A172 (cell line): ENCODE measurements at regions not wholly inside any gene's neighbourhood (a gene's known extent, or its start where the extent isn't known, plus 50 kb on each side); places are given as distances from the start of the nearest gene placed in this dataset.

ENCODE experiments used
- DNase-seq: peaks from one replicate; pipeline ENCODE4 v3.0.0-alpha.2; 2015; ENCODE audit warnings: low spot score

DNA sequence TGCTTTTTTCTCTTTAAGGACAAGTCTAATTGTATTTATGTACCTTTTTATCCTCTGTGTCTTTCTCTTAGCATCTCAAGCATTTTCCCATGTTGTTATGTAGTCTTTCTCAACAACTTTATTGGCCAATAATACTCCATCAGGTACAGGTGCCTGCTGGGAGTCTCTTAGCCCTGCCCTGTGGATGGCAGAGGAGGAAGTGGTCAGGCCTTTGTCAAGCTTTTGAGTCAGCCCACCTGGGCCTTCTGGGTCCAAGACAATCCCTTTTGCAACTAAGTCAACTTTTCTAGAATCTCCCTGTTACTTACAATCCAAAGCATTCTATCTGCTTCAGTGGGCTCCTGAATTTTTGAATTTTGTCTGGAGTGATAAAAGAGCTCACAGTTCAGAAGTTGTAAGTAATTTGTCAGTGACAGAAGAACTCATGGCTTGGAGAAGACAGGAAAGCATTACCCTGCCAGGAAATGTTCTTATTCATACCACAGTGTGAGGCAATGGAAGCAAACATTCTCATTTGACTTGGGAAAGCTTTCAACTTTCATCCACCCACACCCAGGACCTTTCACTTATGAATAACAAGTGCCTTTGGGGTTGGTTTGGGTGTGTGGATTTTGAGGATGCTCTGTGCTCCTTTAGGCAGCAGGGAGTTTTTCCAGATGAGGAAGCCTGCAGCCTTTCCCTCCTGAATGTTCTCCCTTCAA lies 200.0 kb upstream of the S1PR3 start:
- no peak for DNase-seq

DNA sequence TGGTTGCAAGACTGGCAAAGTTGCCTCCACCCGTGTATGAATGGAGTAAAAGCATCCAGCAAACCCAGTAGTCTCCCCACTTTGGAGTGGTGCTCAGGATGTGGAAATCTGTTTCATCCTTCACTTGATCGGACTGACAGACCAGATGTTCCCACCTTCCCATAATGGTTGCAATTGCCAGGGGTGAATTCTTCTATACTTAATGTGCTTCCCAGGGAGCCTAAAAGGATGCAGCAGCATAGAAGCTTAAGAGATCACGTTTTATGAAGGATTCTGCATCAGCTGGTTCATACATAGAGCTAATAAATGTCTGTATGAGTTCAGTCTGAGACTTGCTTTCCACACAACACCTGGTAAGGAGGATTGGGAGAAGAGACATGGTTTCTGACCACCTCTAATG lies 198.8 kb upstream of the S1PR3 start:
- DNase-seq = no peak

DNA sequence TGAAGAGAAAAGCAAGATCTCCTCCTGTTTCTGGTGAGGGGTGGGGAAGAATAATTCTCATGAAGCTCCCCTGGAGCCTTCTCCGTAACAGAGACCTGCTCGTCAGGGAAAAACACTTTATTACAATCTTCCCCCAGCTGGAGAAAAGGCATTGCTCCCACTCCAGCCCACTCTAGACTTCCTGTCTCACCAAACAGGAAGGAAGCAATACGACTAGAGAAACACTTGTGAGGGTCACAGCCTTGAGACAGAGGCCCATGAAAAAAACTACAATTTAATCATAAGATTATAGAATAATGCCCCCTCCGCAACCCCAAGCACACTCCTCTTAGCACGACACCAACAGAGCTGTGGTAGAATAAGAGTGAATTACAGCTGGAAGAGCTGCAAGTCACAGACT lies 197.2 kb upstream of the S1PR3 start:
- DNase-seq = no peak

DNA sequence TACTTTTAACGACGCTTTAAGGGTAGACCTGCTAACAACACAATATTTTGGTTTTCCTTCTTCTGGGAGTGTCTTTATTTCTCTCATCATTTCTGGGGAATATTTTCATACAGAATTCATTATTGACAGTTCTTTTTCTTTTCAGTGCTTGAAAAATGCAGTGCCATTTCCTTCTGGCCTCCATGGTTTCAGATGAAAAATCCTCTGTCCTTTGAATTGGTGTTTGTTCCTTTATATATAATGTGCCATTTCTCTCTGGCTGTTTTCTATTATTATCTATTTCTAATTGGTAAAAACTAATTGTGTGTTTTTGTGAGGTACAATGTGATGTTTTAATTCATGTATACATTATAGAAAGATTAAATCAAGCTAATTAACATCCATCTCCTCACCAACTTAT lies 194.3 kb upstream of the S1PR3 start:
- no peak for DNase-seq

DNA sequence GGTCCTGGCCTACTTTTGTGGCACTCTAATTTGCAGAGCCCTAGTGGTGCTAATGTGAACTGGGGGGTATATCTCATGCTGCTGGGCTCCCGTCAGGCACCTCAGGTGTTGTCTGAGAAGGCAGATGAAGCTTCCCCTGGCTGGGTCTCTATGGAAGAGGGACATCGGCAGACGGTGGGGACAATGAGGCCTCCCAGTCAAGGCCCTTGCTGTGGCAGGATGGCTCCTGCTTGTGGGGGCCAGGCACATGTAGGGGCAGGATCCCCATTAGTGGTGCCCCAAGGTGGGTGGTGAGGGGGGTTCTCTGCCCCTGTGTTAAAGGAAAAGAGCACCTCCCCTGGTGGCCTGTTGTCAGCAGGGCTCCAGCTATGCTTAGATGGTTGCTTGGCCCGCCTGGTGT lies 192.8 kb upstream of the S1PR3 start:
- no peak for DNase-seq

DNA sequence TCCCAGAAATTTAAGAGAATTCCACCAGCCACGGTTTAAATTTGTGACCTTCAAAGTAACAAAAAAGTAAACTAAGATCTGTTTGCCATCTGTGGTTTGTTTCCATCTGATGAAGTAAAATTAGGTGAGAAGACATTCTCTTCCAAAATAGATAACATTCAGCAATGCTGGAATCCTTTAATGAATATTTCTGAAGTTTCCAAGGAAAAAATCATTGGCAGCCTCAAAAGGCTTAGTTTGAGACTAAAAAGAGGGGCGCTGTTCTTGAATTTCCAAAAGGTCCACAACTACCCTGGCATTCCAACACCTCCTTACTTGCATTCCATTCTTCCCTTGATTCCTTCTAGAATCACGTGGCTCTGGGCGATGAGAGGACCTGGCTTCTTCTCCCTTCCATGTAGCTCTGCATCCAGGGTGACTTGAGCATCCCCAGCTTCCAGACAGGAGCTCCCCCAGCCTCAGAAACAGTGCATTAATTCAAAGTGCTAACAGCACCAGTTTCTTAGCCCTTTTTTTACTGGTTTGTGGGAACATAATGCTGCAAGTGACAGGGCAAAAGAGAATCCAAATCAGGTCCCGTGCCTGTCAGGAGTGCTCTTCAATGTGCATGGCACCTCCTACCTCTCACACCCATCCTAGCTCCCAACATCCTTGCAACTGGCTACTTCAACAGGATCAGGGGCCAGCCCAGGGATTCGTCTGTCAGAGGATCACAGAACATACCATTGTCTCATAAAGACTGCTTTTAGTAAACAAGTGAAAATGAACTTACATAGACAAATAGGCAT lies 191.5 kb upstream of the S1PR3 start:
- DNase-seq = no peak

DNA sequence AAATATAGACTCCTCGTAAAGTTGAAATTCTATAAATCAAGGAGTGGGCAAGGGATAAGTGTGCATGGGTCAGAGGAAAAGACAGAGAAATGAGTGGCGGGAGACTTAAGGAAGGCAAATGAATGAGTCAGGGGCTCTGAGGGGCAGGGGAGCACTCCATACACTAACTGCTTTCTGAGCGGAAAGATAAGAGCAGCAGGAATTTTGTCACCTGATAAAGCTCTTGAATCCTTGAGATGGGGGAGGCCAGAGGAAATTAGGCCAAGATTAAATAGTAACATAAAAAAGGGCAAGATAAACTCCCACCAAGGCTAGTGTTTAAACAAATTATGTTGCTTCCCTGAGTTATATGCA lies 191.0 kb upstream of the S1PR3 start:
- DNase-seq = no peak

DNA sequence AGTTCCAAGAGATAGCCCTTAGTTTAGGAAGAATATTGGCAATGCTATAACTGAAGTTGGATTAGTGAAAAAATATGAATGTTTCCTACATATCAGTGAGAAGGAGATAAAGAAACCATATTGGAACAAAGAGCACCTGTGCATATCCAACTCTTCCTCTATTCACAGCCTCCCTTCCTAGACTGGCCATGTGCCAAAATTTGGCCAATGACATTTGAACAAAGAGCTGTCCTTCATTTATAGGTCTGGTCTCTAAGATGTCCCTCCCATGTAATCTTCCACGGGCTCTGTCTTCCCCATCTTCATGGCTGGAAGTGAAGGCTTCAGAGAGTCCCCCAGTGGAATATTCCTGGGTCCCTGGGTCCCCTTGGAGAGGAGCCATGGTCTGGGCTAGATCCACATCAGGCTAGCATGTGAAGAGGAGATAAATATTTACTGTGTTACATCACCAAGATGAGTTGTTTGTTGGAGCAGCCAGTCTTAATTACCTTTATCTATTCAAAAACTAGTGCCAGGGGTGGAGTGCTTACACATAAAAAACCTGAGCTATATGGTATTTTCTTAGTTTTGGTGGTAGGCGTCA lies 190.0 kb upstream of the S1PR3 start:
- no peak for DNase-seq

DNA sequence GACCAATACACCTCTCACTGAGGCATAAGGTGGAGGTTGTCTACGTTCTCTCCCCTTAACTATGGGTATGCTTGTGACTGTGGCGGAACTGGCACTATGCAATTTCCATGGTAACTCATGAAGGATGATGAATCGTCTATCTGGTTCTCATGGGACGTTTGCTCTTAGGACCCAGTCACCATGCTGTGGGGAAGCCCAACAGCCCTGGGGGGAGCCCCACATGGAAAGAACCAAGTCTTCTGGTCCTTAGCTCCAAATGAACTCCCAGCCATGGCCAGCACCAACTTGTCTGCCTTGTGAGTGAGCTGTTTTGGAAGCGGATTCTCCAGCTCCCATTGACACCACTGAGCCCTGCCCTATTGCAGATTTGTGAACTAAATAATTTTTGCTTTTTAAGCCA lies 188.7 kb upstream of the S1PR3 start:
- DNase-seq = no peak

DNA sequence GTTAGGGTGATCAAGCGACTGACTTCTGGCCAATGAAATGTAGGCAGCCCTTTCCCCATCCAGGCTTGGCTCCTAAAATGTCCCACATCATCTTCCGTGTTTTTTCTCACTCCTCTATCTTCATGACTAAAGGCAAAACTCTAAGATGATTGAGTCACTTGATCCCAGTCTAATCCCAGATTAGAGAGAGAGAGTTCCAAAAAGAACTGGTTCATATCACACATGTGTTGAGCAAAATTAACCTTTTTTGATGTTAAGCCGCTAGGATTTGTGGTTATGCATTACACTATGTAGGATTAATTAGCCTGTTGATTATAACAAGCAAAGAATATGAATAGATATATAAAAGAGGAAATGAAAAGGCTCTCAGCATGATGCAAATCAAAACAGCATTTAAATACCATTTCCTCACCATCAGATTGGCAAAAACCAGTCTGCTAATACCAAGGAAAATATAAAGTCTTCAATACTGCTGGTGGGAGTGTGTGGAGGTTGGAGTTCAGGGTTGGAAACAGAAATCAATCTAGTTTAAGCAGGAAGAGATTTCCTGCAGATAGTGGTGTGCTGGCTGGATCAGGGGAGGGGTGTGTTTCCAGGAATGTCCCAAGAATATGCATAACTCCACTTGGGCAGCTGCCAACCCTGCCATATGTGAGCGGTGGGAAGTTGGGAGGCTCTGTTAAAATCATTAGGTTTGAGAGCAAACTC lies 187.6 kb upstream of the S1PR3 start:
- no peak for DNase-seq

DNA sequence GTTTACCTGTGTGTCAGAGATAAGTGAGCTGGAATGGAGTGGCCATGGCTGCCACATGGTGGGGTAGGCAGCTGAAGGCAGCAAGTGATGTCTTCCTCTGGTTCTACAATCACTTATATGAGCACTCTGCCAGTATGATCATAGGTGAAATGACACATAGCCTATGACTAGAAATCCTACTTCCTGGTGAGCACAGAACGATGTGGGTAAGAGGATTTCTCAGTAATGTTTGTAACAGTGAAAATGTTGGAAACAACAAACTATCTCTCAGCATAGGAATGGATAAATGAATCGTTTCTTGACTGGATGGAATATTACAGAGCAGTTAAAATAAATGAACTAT lies 187.0 kb upstream of the S1PR3 start:
- DNase-seq = no peak

DNA sequence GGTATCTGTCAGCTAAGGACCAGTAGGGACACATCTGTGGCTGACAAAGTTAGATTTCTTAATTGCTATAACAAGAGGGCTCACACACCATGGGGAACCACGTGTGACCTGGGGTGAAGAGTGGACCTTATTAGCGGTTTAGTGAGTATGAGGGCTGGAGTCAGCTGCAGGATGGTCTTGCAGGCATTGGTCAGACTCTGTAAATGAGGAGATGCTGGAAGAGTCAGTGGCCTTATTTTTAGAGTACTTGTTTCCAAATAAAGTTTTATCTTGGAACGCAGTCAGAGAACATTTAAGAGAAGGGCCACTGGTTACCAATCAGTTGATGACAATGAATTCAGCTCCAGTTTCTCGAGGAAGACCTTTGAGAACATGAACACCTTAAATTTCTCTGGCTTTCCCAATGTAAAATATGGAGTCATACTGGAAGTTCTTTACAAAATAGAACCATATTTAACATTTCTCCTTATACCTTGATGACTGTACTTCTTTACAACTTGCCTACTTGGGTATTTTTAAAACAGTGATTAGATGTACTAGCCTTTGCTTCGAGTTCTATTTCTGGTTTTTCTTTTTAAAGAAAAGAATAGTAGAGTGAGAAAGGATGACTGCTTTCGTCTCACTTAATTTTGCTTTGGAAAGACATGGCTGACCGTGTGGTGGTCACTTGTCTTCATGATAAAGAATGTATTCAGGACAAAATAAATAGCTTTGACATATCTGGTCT lies 185.9 kb upstream of the S1PR3 start:
- DNase-seq = no peak

DNA sequence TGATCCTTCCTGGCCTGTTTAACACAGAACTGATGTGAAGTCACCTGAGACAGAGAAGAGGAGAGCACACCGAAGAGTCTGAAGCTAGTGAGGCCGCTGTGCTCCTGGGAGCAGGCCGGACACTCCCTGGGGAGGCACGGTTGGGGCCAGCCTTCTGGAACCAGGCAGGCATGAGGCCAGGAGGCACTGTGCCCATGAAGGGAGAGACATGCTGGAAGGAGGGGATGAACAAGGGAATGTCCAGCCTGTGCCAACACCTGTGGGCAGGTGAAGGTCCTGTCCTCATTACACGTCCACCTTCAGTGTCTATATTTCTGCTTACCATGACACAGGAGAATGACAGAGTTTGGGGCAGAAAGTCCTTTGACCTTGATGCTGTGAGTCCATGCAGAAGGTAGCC lies 183.8 kb upstream of the S1PR3 start:
- no peak for DNase-seq

DNA sequence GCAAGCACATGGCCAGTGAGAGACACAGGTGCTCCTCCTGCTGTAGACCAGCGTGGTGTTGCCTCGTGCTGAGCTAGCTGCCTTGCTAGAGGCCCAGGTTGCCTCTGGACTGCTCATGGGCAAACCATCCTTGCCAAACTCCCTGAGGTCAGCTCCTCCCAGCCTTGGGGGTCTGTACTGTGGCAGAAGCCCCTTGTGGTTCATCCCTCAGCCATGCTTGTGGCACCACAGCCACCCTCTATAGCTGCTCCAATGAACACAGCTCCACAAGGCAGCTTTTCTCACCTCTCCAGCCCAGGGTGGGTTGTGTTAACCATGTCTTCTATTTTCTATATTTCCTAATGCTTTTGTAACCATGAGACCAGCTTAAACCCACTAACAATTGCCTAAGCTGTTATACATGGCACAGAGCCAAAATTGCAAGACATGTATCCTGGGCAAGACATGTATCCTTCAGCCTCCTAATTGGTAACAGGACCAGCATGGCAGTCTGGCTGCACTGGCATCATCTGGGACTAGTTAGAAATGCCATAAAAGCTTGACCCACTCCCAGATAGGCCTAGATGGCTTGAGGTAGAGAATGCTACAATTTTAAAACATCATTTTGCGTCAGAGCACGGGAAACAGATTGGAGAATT lies 183.1 kb upstream of the S1PR3 start:
- DNase-seq = no peak

DNA sequence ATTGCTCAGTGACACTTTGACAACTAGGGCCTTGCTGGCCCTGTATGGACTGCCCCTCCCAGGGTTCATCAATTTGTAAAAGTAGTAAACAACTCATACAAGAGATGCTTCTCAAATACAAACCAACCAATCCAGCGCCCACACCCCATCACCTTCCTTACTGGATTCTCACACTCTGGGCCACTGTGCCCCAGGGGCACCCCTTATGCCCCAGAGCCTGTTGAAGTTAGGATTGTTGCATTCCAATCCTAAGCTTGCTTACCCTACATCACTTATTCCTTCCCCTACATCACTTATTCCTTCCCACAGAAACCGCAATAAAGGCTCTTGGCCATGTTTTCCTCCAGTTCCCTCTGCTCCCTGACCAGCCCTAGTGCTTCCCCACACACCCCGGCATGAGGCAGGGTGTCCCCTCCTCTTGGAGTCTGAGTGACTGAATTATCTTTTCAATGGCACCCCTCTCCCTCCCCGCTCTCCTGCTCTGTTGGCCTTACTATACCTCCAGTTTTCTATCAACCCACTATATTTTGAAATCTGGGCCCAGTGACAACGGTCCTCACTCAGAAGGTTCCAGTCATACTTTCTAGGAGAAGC lies 182.4 kb upstream of the S1PR3 start:
- DNase-seq = no peak

DNA sequence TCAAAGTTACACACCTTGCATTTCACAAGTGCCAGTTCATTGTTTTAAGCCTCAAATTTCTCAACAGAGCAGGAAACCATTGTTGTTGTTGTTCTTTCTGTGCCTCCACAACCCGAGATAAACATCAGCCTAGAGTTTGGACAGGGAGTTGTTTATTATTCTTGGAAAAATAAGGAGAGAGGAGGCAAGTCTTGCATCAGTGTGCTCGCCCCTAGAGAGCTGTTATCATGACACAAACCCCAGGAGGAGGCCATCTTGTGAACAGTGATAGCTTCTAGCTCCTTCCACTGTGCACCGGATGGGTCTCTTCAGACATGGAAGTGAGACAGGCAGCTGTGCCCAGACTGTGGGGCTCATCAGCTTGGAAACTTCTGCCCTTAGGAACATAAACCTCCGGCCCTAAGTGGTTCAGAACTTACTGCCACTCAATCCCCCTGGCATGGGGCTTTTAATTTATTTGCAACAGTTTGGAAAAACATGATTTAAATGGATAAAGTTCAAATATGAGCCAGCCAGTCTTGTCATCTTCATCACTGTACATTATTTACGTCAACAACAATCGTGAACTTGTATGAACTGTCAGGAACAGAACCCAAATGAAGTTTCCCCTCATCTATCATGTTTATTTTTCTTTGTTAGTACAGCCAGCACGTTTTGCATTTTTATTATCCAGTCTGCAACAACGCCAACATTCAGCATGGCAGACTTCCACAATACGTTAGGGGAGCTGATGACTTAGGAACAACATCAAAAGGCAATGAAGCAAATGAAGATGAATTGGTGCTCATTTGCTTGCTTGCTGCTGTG lies 181.7 kb upstream of the S1PR3 start:
- DNase-seq = no peak

DNA sequence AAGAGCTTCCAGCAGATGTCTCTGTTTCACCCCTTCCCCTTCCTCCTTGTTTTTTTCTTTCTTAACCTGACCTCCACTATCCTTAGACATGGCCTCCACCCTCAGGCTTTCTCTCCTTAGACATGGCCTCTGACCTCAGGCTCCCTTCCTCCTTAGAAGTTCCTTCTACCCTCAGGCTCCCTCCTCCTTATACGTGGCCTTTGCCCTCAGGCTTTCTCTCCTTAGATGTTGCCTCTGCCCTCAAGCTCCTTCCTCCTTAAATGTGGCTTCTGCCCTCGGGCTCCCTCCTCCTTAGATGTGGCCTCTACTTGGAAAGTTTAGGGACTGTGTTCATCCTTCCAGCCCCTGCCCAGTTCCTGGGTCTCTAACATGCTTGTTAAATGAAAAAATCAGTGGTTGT lies 180.4 kb upstream of the S1PR3 start:
- no peak for DNase-seq

DNA sequence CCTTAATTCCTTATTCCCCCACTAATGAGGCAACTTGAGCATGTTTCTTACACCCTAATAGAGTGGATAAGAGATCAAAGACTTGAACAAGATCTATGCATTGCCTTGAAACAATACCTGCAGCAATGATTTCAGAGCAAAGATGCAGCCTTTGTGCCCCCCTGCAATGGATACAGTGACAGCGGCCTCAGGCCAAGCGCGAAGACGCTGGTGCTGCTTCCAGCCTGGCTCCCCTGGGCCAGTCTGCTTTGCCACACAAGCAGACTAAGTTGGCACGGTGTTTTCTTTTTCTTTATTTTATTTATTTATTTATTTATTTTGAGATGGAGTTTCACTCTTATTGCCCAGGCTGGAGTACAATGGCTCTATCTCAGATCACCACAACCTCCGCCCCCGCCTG lies 179.8 kb upstream of the S1PR3 start:
- DNase-seq = no peak

DNA sequence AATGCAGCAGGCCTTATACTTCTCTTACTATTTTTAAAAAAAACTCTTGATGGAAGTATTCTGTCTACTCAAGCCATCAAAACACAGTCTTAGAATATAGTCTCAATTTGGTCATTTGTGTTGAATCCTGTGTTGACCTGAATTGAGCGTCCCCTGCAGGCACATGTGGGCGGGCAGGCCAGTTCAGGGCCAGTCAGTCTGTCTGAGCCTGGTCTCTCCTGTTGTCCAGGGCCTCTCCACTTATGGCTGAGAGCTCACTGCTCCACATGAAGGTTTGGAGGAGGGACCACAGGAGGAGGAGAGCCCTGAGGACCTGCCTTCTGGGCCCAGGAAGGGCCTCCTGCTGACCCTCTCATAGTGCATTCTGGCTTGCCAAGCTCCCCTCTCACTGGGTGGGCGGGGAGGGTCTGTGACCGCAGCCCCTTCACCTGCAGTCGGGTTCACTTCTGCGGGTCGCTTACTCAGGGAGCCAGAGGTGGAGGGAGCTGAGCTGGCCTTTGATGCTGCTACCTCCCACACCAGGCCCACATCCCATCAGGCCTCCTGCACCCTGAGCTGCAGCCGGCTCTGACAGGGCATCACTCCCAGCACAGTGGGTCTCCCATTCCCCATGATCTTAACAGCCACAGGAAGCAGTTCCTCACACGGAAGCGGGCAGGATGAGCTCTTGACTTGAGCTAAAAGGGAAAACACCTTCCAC lies 178.2 kb upstream of the S1PR3 start:
- no peak for DNase-seq
